Testis (tissue), 2 donors: ENCODE measurements at regions not wholly inside any gene's neighbourhood (a gene's known extent, or its start where the extent isn't known, plus 50 kb on each side); places are given as distances from the start of the nearest gene placed in this dataset.

Experiments
- POLR2A ChIP-seq: fragments of 450-650 bp; IDR thresholded peaks from one replicate; pipeline ENCODE4 v1.6.1; 2017; ENCODE audit warnings: antibody characterized with exemption, mild to moderate bottlenecking, moderate library complexity
- TF ChIP-seq, protein P1 (sequence below), 3 experiments: fragments of 450-650 bp in 2 of 3; fragments of 200-600 bp in 1 of 3; sonication (generic) in 1 of 3; IDR thresholded peaks; one replicate each; pipeline ENCODE4 v1.5.1; 2016 to 2019; ENCODE audit warnings: antibody characterized with exemption in 3 of 3, mild to moderate bottlenecking in 2 of 3, moderate library complexity in 1 of 3

DNA sequence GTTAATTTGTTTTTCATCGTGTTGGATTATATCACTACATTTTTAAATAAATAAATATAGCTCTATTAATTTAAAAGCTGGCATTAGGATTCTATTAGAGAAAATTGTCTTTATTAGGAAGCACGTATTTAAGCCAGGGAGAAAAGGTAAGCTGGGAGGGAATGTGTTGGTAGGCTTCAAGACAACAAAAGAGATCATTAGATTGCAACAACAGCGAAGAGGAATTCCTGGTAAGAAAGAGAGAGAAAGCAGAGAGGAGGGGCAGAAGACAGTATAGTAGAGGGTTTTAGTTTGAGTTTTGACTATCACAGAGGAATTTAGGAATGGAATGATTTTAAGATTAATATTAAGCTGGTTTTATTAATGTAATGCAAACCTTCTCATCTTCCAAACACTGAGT is 613.6 kb upstream of the USP15 start:
- TF ChIP-seq, protein P1, sequence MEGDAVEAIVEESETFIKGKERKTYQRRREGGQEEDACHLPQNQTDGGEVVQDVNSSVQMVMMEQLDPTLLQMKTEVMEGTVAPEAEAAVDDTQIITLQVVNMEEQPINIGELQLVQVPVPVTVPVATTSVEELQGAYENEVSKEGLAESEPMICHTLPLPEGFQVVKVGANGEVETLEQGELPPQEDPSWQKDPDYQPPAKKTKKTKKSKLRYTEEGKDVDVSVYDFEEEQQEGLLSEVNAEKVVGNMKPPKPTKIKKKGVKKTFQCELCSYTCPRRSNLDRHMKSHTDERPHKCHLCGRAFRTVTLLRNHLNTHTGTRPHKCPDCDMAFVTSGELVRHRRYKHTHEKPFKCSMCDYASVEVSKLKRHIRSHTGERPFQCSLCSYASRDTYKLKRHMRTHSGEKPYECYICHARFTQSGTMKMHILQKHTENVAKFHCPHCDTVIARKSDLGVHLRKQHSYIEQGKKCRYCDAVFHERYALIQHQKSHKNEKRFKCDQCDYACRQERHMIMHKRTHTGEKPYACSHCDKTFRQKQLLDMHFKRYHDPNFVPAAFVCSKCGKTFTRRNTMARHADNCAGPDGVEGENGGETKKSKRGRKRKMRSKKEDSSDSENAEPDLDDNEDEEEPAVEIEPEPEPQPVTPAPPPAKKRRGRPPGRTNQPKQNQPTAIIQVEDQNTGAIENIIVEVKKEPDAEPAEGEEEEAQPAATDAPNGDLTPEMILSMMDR (IDR thresholded peaks at IDR 0.05) = no peak
- no peak for TF ChIP-seq POLR2A
